ENCODE measurements at regions not wholly inside any gene's neighbourhood (a gene's known extent, or its start where the extent isn't known, plus 50 kb on each side); places are given as distances from the start of the nearest gene placed in this dataset.

DNA sequence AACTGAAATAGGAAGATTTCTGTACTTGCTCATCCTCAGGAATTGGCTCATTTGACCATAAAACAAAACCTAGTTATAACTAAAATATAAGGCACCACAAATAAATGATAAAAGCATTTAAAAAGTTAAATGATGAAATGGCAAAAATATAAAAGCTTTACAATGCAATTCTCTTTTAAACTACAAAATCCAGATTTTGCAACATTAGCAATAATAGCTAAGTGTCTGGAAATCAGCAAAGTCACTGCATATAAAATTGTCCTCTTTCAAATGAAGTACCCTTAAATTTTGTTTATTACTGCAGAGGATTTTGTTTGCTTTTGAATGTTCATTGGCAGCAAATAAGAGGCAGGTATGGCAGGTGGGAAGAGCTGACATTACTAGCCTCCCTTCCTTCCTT lies 270.4 kb upstream of the RSPO3 start:
- TF ChIP-seq POLR2A (IDR thresholded peaks at IDR 0.05): no peak
- TF ChIP-seq, protein P1, sequence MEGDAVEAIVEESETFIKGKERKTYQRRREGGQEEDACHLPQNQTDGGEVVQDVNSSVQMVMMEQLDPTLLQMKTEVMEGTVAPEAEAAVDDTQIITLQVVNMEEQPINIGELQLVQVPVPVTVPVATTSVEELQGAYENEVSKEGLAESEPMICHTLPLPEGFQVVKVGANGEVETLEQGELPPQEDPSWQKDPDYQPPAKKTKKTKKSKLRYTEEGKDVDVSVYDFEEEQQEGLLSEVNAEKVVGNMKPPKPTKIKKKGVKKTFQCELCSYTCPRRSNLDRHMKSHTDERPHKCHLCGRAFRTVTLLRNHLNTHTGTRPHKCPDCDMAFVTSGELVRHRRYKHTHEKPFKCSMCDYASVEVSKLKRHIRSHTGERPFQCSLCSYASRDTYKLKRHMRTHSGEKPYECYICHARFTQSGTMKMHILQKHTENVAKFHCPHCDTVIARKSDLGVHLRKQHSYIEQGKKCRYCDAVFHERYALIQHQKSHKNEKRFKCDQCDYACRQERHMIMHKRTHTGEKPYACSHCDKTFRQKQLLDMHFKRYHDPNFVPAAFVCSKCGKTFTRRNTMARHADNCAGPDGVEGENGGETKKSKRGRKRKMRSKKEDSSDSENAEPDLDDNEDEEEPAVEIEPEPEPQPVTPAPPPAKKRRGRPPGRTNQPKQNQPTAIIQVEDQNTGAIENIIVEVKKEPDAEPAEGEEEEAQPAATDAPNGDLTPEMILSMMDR (IDR thresholded peaks at IDR 0.05): no peak
